ENCODE measurements at regions not wholly inside any gene's neighbourhood (a gene's known extent, or its start where the extent isn't known, plus 50 kb on each side); places are given as distances from the start of the nearest gene placed in this dataset.

DNA sequence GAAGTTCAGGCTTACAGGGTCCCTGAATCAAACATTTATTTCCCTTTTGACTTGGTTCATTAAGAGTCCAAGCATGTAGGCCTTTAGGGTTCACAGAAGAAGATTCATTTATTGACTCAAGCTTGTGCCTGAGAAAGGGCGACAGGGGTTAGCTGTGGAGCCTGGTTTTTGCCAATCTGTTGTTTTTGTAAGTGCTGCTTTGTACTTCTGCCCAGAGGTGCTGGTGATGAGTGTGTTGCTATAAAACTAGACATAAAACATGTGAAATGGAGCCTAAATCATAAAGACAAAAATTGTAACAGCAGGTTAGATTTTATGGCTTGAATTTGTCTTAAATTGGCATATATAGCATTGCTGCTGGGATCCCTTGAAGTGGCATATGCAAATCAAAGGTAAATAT, 308.3 kb upstream of the UBE2E2 start:
- no peaks in the 10 kb centered on the region for H4K20me1 ChIP-seq (ENCODE audit: insufficient read depth)
- 0 out of 2 replicates have a peak, but pooled peaks cover 3% of the 10 kb centered on the region for H3K27me3 ChIP-seq (ENCODE audit: insufficient read depth, low read length)
- no peak overlapping the region for H2AFZ ChIP-seq (ENCODE audit: low read depth, low read length, poor library complexity, severe bottlenecking)
- RAD21 ChIA-PET (ENCODE audit: low non-redundant PET in 1 of 2, low total read pairs in 2 of 2, uncharacterized antibody in 2 of 2, unreplicated experiment in 2 of 2): no interaction called here
- H3K4me1 ChIP-seq (ENCODE audit: control insufficient read depth in 1 of 2, insufficient read depth in 2 of 2, low read length in 2 of 2): no peaks in the 10 kb centered on the region
- TF ChIP-seq JUND (IDR thresholded peaks at IDR 0.05): no peak
- no peak for TF ChIP-seq FOSL1 (IDR thresholded peaks at IDR 0.05; ENCODE audit: low read depth)
- no peak for TF ChIP-seq SP1 (IDR thresholded peaks at IDR 0.05; ENCODE audit: low read depth)
- TF ChIP-seq ZFX (IDR thresholded peaks at IDR 0.05): no peak
- TF ChIP-seq EGR1 (IDR thresholded peaks at IDR 0.05; ENCODE audit: low read depth): no peak
- TF ChIP-seq, protein P1, sequence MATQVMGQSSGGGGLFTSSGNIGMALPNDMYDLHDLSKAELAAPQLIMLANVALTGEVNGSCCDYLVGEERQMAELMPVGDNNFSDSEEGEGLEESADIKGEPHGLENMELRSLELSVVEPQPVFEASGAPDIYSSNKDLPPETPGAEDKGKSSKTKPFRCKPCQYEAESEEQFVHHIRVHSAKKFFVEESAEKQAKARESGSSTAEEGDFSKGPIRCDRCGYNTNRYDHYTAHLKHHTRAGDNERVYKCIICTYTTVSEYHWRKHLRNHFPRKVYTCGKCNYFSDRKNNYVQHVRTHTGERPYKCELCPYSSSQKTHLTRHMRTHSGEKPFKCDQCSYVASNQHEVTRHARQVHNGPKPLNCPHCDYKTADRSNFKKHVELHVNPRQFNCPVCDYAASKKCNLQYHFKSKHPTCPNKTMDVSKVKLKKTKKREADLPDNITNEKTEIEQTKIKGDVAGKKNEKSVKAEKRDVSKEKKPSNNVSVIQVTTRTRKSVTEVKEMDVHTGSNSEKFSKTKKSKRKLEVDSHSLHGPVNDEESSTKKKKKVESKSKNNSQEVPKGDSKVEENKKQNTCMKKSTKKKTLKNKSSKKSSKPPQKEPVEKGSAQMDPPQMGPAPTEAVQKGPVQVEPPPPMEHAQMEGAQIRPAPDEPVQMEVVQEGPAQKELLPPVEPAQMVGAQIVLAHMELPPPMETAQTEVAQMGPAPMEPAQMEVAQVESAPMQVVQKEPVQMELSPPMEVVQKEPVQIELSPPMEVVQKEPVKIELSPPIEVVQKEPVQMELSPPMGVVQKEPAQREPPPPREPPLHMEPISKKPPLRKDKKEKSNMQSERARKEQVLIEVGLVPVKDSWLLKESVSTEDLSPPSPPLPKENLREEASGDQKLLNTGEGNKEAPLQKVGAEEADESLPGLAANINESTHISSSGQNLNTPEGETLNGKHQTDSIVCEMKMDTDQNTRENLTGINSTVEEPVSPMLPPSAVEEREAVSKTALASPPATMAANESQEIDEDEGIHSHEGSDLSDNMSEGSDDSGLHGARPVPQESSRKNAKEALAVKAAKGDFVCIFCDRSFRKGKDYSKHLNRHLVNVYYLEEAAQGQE (IDR thresholded peaks at IDR 0.05; ENCODE audit: low read depth): no peak
- TF ChIP-seq, protein P2, sequence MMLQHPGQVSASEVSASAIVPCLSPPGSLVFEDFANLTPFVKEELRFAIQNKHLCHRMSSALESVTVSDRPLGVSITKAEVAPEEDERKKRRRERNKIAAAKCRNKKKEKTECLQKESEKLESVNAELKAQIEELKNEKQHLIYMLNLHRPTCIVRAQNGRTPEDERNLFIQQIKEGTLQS (IDR thresholded peaks at IDR 0.05): no peak
- DNase-seq (ENCODE audit: low read depth, low spot score) (no peak), ATAC-seq (no peak)
- no peak overlapping the region for H3K4me2 ChIP-seq (ENCODE audit: low read length)
- BruUV-seq (replicated peaks): no TSS peak
- no peak overlapping the region for H3K4me3 ChIP-seq (replicated peaks in 1 of 2; ENCODE audit: low read depth in 1 of 2, low read length in 2 of 2)
- no peaks in the 10 kb centered on the region for H3K79me2 ChIP-seq (ENCODE audit: insufficient read depth, low read length)
- no peaks in the 10 kb centered on the region for H3K36me3 ChIP-seq (ENCODE audit: control insufficient read depth in 1 of 2, insufficient read depth in 2 of 2, low read length in 2 of 2)
- intact Hi-C loops (cut with micrococcal nuclease): no loop called here
- H3K9me2 ChIP-seq (ENCODE audit: insufficient read depth): no peaks in the 10 kb centered on the region
- no peak overlapping the region for H3K9ac ChIP-seq (ENCODE audit: low read length)
- CTCF ChIA-PET: no interaction called here
- H3K27ac ChIP-seq (ENCODE audit: low read depth, low read length): no peak overlapping the region
- POLR2A ChIA-PET: no interaction called here
- H3K9me3 ChIP-seq (ENCODE audit: control insufficient read depth in 1 of 2, insufficient read depth in 1 of 2, low read depth in 1 of 2, low read length in 2 of 2): no peaks in the 10 kb centered on the region; a peak in 1 of 4 replicates

DNA sequence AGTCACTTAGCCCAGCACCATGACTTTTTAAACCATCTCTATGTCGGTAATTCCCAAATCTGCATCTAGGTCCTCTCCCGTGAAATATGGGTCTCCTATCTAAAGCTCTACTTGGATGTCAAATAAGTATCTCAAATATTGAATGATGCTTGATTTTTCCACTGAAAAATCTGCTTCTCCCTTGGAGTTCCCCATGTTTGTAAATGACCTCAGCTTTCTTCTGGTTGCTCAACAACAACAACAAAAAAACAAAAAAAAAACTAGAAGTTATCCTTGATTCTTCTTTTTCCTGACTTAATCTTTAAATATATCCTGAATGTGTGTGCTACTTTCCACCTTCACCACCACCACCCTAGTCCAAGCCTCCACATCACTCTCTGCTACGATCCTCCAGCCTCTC, 307.5 kb upstream of the UBE2E2 start:
- POLR2A ChIA-PET: no interaction called here
- DNase-seq (ENCODE audit: low read depth, low spot score) (no peak), ATAC-seq (no peak)
- no TSS peak for BruUV-seq (replicated peaks)
- no peaks in the 10 kb centered on the region; a peak in 1 of 4 replicates for H3K9me3 ChIP-seq (ENCODE audit: control insufficient read depth in 1 of 2, insufficient read depth in 1 of 2, low read depth in 1 of 2, low read length in 2 of 2)
- RAD21 ChIA-PET (ENCODE audit: low non-redundant PET in 1 of 2, low total read pairs in 2 of 2, uncharacterized antibody in 2 of 2, unreplicated experiment in 2 of 2): no interaction called here
- no peaks in the 10 kb centered on the region for H4K20me1 ChIP-seq (ENCODE audit: insufficient read depth)
- no peaks in the 10 kb centered on the region for H3K79me2 ChIP-seq (ENCODE audit: insufficient read depth, low read length)
- no peaks in the 10 kb centered on the region for H3K4me1 ChIP-seq (ENCODE audit: control insufficient read depth in 1 of 2, insufficient read depth in 2 of 2, low read length in 2 of 2)
- no peak overlapping the region for H3K4me2 ChIP-seq (ENCODE audit: low read length)
- intact Hi-C loops (cut with micrococcal nuclease): no loop called here
- no peaks in the 10 kb centered on the region for H3K9me2 ChIP-seq (ENCODE audit: insufficient read depth)
- 0 out of 2 replicates have a peak, but pooled peaks cover 3% of the 10 kb centered on the region for H3K27me3 ChIP-seq (ENCODE audit: insufficient read depth, low read length)
- CTCF ChIA-PET: no interaction called here
- no peak overlapping the region for H3K9ac ChIP-seq (ENCODE audit: low read length)
- H2AFZ ChIP-seq (ENCODE audit: low read depth, low read length, poor library complexity, severe bottlenecking): no peak overlapping the region
- H3K27ac ChIP-seq (ENCODE audit: low read depth, low read length): no peak overlapping the region
- no peak overlapping the region for H3K4me3 ChIP-seq (replicated peaks in 1 of 2; ENCODE audit: low read depth in 1 of 2, low read length in 2 of 2)
- H3K36me3 ChIP-seq (ENCODE audit: control insufficient read depth in 1 of 2, insufficient read depth in 2 of 2, low read length in 2 of 2): no peaks in the 10 kb centered on the region
- TF ChIP-seq ZNF274 (IDR thresholded peaks at IDR 0.05; ENCODE audit: low read depth, low read length) (no peak), EGR1 (IDR thresholded peaks at IDR 0.05; ENCODE audit: low read depth) (no peak), POLR2AphosphoS5 (IDR thresholded peaks at IDR 0.05; ENCODE audit: low read depth, low read length) (no peak), TCF7L2 (IDR thresholded peaks at IDR 0.05; ENCODE audit: borderline replicate concordance, extremely low read depth, insufficient read depth, insufficient read length) (no peak), JUND (IDR thresholded peaks at IDR 0.05) (no peak), CEBPB (IDR thresholded peaks at IDR 0.05; ENCODE audit: low read depth) (no peak), YY1 (IDR thresholded peaks at IDR 0.05; ENCODE audit: extremely low read depth, insufficient replicate concordance, low read depth, low read length) (no peak), RAD21 (IDR thresholded peaks at IDR 0.05; ENCODE audit: low read depth) (no peak), POLR2A (IDR thresholded peaks at IDR 0.05; ENCODE audit: borderline replicate concordance, extremely low read depth, insufficient read depth, insufficient read length) (no peak), ZFX (IDR thresholded peaks at IDR 0.05) (no peak)
- TF ChIP-seq, protein P2 (IDR thresholded peaks at IDR 0.05): no peak
- TF ChIP-seq, protein P1 (IDR thresholded peaks at IDR 0.05; ENCODE audit: low read depth): no peak
